OCI-LY3 (cell line): ENCODE measurements at regions not wholly inside any gene's neighbourhood (a gene's known extent, or its start where the extent isn't known, plus 50 kb on each side); places are given as distances from the start of the nearest gene placed in this dataset.

Experiments used
- EZH2phosphoT487 ChIP-seq: fragments of 200-600 bp; shearing (Covaris generic); IDR thresholded peaks from 2 replicates; pipeline ENCODE4 v1.6.1; 2018; ENCODE audit warnings: antibody characterized with exemption, mixed run types, low read depth
- TF ChIP-seq, protein P1 (sequence below): fragments of 200-600, 300-600 bp; sonication (generic); IDR thresholded peaks from 2 replicates; pipeline ENCODE4 v1.5.1; 2014; ENCODE audit warnings: antibody characterized with exemption, low read length, low read depth

DNA sequence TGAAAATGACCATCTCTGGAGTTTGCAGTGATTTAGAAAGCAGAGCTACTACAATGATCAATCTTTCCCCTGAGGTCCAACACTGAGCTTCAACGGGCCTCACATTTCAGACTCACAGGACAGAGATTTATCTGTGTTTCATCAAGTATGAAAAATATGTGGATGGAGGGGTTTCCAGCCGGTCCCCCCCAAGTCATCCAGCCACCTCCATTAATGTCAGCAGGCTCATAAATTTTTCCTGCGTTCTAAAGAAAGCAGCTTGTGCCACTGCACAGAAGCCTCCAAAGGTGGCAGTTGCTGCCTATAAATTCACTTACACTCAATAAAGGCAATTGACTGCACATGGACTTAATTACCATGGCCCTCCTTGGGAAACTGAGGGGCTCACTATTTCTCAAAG lies 117.4 kb upstream of the ACKR3 start:
- TF ChIP-seq, protein P1, sequence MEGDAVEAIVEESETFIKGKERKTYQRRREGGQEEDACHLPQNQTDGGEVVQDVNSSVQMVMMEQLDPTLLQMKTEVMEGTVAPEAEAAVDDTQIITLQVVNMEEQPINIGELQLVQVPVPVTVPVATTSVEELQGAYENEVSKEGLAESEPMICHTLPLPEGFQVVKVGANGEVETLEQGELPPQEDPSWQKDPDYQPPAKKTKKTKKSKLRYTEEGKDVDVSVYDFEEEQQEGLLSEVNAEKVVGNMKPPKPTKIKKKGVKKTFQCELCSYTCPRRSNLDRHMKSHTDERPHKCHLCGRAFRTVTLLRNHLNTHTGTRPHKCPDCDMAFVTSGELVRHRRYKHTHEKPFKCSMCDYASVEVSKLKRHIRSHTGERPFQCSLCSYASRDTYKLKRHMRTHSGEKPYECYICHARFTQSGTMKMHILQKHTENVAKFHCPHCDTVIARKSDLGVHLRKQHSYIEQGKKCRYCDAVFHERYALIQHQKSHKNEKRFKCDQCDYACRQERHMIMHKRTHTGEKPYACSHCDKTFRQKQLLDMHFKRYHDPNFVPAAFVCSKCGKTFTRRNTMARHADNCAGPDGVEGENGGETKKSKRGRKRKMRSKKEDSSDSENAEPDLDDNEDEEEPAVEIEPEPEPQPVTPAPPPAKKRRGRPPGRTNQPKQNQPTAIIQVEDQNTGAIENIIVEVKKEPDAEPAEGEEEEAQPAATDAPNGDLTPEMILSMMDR, result no peak
- TF ChIP-seq EZH2phosphoT487, result no peak
